ENCODE measurements at regions not wholly inside any gene's neighbourhood (a gene's known extent, or its start where the extent isn't known, plus 50 kb on each side); places are given as distances from the start of the nearest gene placed in this dataset.

DNA sequence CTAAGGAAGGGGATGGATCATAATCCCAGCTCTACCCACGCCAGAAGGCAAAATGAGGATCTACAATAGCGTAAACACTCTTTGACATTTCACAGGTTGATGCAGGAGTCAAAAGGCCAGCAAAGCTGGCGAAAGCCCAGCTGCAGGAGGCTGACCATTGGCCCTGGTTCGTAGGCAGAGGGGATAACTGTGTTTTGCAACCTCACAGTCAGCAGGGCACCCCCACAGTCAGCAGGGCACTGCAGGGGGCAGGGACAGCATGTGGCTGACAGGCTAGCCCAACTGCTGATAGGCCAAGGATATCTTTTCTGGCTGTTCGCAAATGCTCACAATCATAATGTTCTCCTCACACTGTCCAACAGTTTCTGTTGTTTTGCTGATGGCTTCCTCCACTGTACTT, 372.7 kb downstream of the BUD13 start:
- Histone ChIP-seq H3K36me3 (ENCODE audit: control insufficient read depth, insufficient read depth, low read length) (no peaks in the 10 kb centered on the region), H3K27ac (ENCODE audit: low read depth, low read length) (no peak overlapping the region)

DNA sequence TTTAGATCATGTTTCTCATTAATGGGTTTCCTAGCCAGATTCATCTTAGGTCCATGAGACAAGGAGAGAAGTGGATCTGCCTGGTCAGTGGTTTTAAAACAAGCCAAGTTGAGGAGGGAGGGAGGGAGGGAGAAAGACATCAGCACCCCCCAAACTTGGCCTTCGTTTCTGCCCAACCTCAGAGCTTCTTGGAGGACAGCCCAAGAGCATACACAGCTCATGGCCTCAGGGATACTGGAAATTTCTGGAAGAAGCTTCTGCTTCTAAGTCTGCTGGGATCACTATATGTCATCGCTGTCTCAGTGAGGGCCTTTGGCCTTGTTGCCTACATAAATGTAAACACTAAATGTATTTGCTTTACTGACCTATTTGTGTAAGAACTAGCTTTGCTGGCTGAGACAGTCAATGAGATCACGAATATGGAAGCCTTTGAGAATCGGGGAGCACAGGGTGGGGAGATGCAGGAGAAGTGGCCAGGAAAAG, 375.1 kb downstream of the BUD13 start:
- Histone ChIP-seq H3K36me3 (ENCODE audit: control insufficient read depth, insufficient read depth, low read length) (no peaks in the 10 kb centered on the region), H3K4me1 (ENCODE audit: control insufficient read depth, insufficient read depth, low read length) (peaks cover 13% of the 10 kb centered on the region; the same call in 1 of the 2 replicates), H3K27ac (ENCODE audit: low read depth, low read length) (no peak overlapping the region), H3K4me3 (ENCODE audit: low read depth, low read length) (no peak overlapping the region), H3K9me3 (ENCODE audit: control insufficient read depth, insufficient read depth, low read length) (no peaks in the 10 kb centered on the region), H3K27me3 (ENCODE audit: control insufficient read depth, insufficient read depth, low read length) (no peaks in the 10 kb centered on the region), H3K9ac (ENCODE audit: low read depth, low read length) (no peak overlapping the region)

More for the DNA sequence above, 372.7 kb downstream of the BUD13 start:
- H3K9me3 ChIP-seq (ENCODE audit: control insufficient read depth, insufficient read depth, low read length): no peaks in the 10 kb centered on the region
- no peaks in the 10 kb centered on the region for H3K27me3 ChIP-seq (ENCODE audit: control insufficient read depth, insufficient read depth, low read length)
- H3K9ac ChIP-seq (ENCODE audit: low read depth, low read length): no peak overlapping the region
- no peak overlapping the region for H3K4me3 ChIP-seq (ENCODE audit: low read depth, low read length)
- H3K4me1 ChIP-seq (ENCODE audit: control insufficient read depth, insufficient read depth, low read length): peaks cover 23% of the 10 kb centered on the region

- Histone ChIP-seq H3K9me3 (ENCODE audit: control insufficient read depth, insufficient read depth, low read length) (no peaks in the 10 kb centered on the region), H3K27me3 (ENCODE audit: control insufficient read depth, insufficient read depth, low read length) (no peaks in the 10 kb centered on the region), H3K9ac (ENCODE audit: low read depth, low read length) (no peak overlapping the region), H3K36me3 (ENCODE audit: control insufficient read depth, insufficient read depth, low read length) (no peaks in the 10 kb centered on the region), H3K4me1 (ENCODE audit: control insufficient read depth, insufficient read depth, low read length) (peaks cover 13% of the 10 kb centered on the region; the same call in 1 of the 2 replicates), H3K27ac (ENCODE audit: low read depth, low read length) (no peak overlapping the region), H3K4me3 (ENCODE audit: low read depth, low read length) (no peak overlapping the region)
Observed at GRCh38 chr11:116396331-116396730, 376.5 kb downstream of the BUD13 start.

GRCh38 chr11:116394022-116394421, 378.8 kb downstream of the BUD13 start:
- Histone ChIP-seq H3K4me3 (ENCODE audit: low read depth, low read length) (no peak overlapping the region), H3K4me1 (ENCODE audit: control insufficient read depth, insufficient read depth, low read length) (no peaks in the 10 kb centered on the region), H3K9ac (ENCODE audit: low read depth, low read length) (no peak overlapping the region), H3K27ac (ENCODE audit: low read depth, low read length) (no peak overlapping the region), H3K36me3 (ENCODE audit: control insufficient read depth, insufficient read depth, low read length) (no peaks in the 10 kb centered on the region), H3K9me3 (ENCODE audit: control insufficient read depth, insufficient read depth, low read length) (no peaks in the 10 kb centered on the region), H3K27me3 (ENCODE audit: control insufficient read depth, insufficient read depth, low read length) (no peaks in the 10 kb centered on the region)

DNA sequence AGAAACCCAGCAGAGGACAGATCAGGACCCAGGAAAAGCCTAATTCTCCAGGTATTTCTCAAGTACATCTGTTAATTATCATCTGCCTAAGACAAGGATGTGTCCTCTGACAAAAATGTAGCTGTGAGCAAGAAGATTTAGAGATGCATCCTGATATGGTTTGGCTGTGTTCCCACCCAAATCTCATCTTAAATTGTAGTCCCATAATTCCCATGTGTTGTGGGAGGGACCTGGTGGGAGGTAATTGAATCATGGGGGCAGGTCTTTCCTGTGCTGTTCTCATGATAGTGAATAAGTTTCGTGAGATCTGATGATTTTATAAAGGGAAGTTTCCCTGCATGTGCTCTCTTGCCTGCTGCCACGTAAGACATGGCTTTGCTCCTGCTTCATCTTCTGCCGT, 381.8 kb downstream of the BUD13 start:
- Histone ChIP-seq H3K4me3 (ENCODE audit: low read depth, low read length) (no peak overlapping the region), H3K9me3 (ENCODE audit: control insufficient read depth, insufficient read depth, low read length) (no peaks in the 10 kb centered on the region), H3K36me3 (ENCODE audit: control insufficient read depth, insufficient read depth, low read length) (no peaks in the 10 kb centered on the region), H3K9ac (ENCODE audit: low read depth, low read length) (no peak overlapping the region), H3K4me1 (ENCODE audit: control insufficient read depth, insufficient read depth, low read length) (peaks cover 6% of the 10 kb centered on the region; the same call in 1 of the 2 replicates), H3K27me3 (ENCODE audit: control insufficient read depth, insufficient read depth, low read length) (no peaks in the 10 kb centered on the region), H3K27ac (ENCODE audit: low read depth, low read length) (no peak overlapping the region)

DNA sequence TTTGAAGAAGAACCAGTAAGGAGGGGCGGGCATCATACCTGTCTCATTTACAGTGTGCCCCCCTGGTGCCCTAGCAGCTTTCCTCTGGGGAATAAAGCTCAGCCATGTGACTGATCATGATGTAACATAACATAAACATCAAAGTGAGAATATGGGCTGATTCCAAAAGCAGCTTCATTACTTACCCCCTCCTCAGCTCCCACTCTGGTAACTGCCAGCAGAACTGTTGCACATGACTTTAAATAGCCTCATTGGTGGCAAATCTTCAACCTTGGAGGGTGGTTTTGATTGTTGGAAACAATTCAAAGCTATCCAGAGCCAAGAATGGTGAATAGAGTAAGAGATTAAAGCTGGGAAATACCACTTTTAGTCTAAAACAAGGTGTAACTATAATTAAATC, 384.6 kb downstream of the BUD13 start:
- Histone ChIP-seq H3K27ac (ENCODE audit: low read depth, low read length) (no peak overlapping the region), H3K27me3 (ENCODE audit: control insufficient read depth, insufficient read depth, low read length) (no peaks in the 10 kb centered on the region), H3K4me1 (ENCODE audit: control insufficient read depth, insufficient read depth, low read length) (peaks cover 16% of the 10 kb centered on the region), H3K4me3 (ENCODE audit: low read depth, low read length) (no peak overlapping the region), H3K36me3 (ENCODE audit: control insufficient read depth, insufficient read depth, low read length) (no peaks in the 10 kb centered on the region), H3K9me3 (ENCODE audit: control insufficient read depth, insufficient read depth, low read length) (no peaks in the 10 kb centered on the region), H3K9ac (ENCODE audit: low read depth, low read length) (no peak overlapping the region)

- H3K27me3 ChIP-seq (ENCODE audit: control insufficient read depth, insufficient read depth, low read length): no peaks in the 10 kb centered on the region
- no peaks in the 10 kb centered on the region for H3K36me3 ChIP-seq (ENCODE audit: control insufficient read depth, insufficient read depth, low read length)
- no peak overlapping the region for H3K27ac ChIP-seq (ENCODE audit: low read depth, low read length)
- no peak overlapping the region for H3K9ac ChIP-seq (ENCODE audit: low read depth, low read length)
- no peaks in the 10 kb centered on the region for H3K9me3 ChIP-seq (ENCODE audit: control insufficient read depth, insufficient read depth, low read length)
- no peak overlapping the region for H3K4me3 ChIP-seq (ENCODE audit: low read depth, low read length)
- H3K4me1 ChIP-seq (ENCODE audit: control insufficient read depth, insufficient read depth, low read length): peaks cover 16% of the 10 kb centered on the region
Observed at GRCh38 chr11:116387641-116388040, 385.1 kb downstream of the BUD13 start.

- no peaks in the 10 kb centered on the region for H3K9me3 ChIP-seq (ENCODE audit: control insufficient read depth, insufficient read depth, low read length)
- no peak overlapping the region for H3K4me3 ChIP-seq (ENCODE audit: low read depth, low read length)
- H3K4me1 ChIP-seq (ENCODE audit: control insufficient read depth, insufficient read depth, low read length): peaks cover 16% of the 10 kb centered on the region
- no peak overlapping the region for H3K27ac ChIP-seq (ENCODE audit: low read depth, low read length)
- H3K36me3 ChIP-seq (ENCODE audit: control insufficient read depth, insufficient read depth, low read length): no peaks in the 10 kb centered on the region
- no peaks in the 10 kb centered on the region for H3K27me3 ChIP-seq (ENCODE audit: control insufficient read depth, insufficient read depth, low read length)
- no peak overlapping the region for H3K9ac ChIP-seq (ENCODE audit: low read depth, low read length)
Observed at GRCh38 chr11:116386118-116386699, 386.6 kb downstream of the BUD13 start.

- Histone ChIP-seq H3K4me3 (ENCODE audit: low read depth, low read length) (no peak overlapping the region), H3K9ac (ENCODE audit: low read depth, low read length) (no peak overlapping the region), H3K4me1 (ENCODE audit: control insufficient read depth, insufficient read depth, low read length) (peaks cover 16% of the 10 kb centered on the region), H3K36me3 (ENCODE audit: control insufficient read depth, insufficient read depth, low read length) (no peaks in the 10 kb centered on the region), H3K27ac (ENCODE audit: low read depth, low read length) (no peak overlapping the region), H3K9me3 (ENCODE audit: control insufficient read depth, insufficient read depth, low read length) (no peaks in the 10 kb centered on the region), H3K27me3 (ENCODE audit: control insufficient read depth, insufficient read depth, low read length) (no peaks in the 10 kb centered on the region)
Observed at GRCh38 chr11:116384876-116385275, 387.9 kb downstream of the BUD13 start.

DNA sequence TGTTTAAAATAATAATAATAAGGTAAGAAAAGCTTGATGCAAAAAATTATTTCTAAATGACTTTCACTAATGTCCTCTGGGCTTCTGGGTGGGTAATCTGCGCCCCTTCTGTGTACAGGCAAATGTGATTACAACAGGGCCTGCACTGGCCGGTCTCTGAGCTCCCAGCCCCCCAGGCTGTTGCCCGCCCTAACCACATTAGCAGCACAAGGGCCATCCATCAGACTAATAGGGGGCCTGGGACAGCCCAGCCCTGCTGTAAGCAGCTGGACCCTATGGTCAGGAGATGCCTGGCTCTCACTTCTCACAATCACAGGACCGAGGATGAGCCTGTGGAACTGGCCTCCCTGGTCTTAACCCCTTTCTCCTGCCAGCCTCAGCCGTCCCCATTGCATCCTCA, 388.4 kb downstream of the BUD13 start:
- Histone ChIP-seq H3K4me1 (ENCODE audit: control insufficient read depth, insufficient read depth, low read length) (peaks cover 16% of the 10 kb centered on the region), H3K4me3 (ENCODE audit: low read depth, low read length) (no peak overlapping the region), H3K27me3 (ENCODE audit: control insufficient read depth, insufficient read depth, low read length) (no peaks in the 10 kb centered on the region), H3K36me3 (ENCODE audit: control insufficient read depth, insufficient read depth, low read length) (no peaks in the 10 kb centered on the region), H3K27ac (ENCODE audit: low read depth, low read length) (no peak overlapping the region), H3K9ac (ENCODE audit: low read depth, low read length) (no peak overlapping the region), H3K9me3 (ENCODE audit: control insufficient read depth, insufficient read depth, low read length) (no peaks in the 10 kb centered on the region)

DNA sequence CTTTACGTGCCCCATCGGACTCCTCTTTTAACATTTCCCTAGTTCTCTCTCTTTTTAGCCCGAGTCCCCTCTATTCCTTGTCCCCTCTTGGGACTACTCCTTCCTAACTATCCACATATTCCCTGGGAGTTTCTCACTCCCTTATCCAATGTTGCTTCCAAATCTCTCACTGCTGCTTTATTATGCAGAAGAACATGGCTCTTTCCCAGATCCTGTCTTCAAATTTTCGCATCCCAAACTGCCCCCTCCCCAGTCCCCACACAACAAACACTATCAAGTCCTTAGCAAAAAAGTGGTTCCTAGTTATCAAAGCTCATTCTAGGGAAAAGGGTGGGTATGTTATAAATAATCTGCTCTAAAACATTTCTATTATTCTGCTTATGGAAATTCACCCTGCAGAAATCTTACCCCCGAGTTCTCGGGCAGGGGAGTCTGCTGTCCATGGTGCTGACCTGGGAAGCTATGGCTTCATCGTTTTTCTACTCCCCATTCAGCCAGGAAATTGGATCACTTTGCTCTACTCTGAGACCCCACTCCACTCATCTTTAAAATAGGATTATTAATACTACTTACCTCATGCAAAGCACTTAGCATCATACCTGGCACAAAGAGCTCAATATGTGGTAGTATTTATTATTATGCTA, 393.5 kb downstream of the BUD13 start:
- Histone ChIP-seq H3K4me3 (ENCODE audit: low read depth, low read length) (no peak overlapping the region), H3K27me3 (ENCODE audit: control insufficient read depth, insufficient read depth, low read length) (no peaks in the 10 kb centered on the region), H3K4me1 (ENCODE audit: control insufficient read depth, insufficient read depth, low read length) (peaks cover 10% of the 10 kb centered on the region), H3K27ac (ENCODE audit: low read depth, low read length) (no peak overlapping the region), H3K9me3 (ENCODE audit: control insufficient read depth, insufficient read depth, low read length) (no peaks in the 10 kb centered on the region), H3K9ac (ENCODE audit: low read depth, low read length) (no peak overlapping the region), H3K36me3 (ENCODE audit: control insufficient read depth, insufficient read depth, low read length) (no peaks in the 10 kb centered on the region)
